HK-2 (cell line): ENCODE measurements at regions not wholly inside any gene's neighbourhood (a gene's known extent, or its start where the extent isn't known, plus 50 kb on each side); places are given as distances from the start of the nearest gene placed in this dataset.

Experiments
- DNase-seq: peaks from one replicate; pipeline ENCODE4 v3.0.0-alpha.2; 2018; ENCODE audit not compliant: unreplicated experiment

- no peak for DNase-seq
These were observed 111.0 kb upstream of the STAC start for GRCh38 chr3:36269274-36269673.

GRCh38 chr3:36282766-36283165 lies 97.5 kb upstream of the STAC start:
- no peak for DNase-seq

- no peak for DNase-seq
These were observed 85.0 kb upstream of the STAC start for GRCh38 chr3:36295296-36295695.

GRCh38 chr3:36297195-36297594 lies 83.1 kb upstream of the STAC start:
- no peak for DNase-seq

GRCh38 chr3:36298188-36298587 lies 82.1 kb upstream of the STAC start:
- DNase-seq, result no peak

- no peak for DNase-seq
These were observed 78.2 kb upstream of the STAC start for GRCh38 chr3:36302158-36302509.

- DNase-seq, result no peak
These were observed 77.7 kb upstream of the STAC start for GRCh38 chr3:36302626-36303025.

- DNase-seq, result no peak
These were observed 77.0 kb upstream of the STAC start for GRCh38 chr3:36303286-36303685.

- DNase-seq, result no peak
These were observed 74.3 kb upstream of the STAC start for GRCh38 chr3:36305929-36306520.

- DNase-seq, result no peak
These were observed 71.2 kb upstream of the STAC start for GRCh38 chr3:36309092-36309491.

GRCh38 chr3:36312351-36312750 lies 68.0 kb upstream of the STAC start:
- DNase-seq, result no peak

GRCh38 chr3:36317915-36318314 lies 62.4 kb upstream of the STAC start:
- no peak for DNase-seq

GRCh38 chr3:36318621-36319200 lies 61.6 kb upstream of the STAC start:
- no peak for DNase-seq

GRCh38 chr3:36319680-36320079 lies 60.6 kb upstream of the STAC start:
- DNase-seq, result no peak
